Astrocyte (in vitro differentiated cells and primary cell): ENCODE measurements at regions not wholly inside any gene's neighbourhood (a gene's known extent, or its start where the extent isn't known, plus 50 kb on each side); places are given as distances from the start of the nearest gene placed in this dataset.

Experiments
- DNase-seq: peaks from one replicate; pipeline ENCODE4 v3.0.0-alpha.2; 2010; ENCODE audit warnings: low read depth
- FAIRE-seq: peaks from 2 replicates; lab custom pipeline; 2011; peaks lifted over from hg19 to GRCh38; lab: Jason Lieb, UNC
- H2AFZ ChIP-seq: 2 replicates; pipeline ENCODE4 v1.6.0; 2012; ENCODE audit warnings: low read depth, low read length, inconsistent platforms
- H3K27ac ChIP-seq: 2 replicates; pipeline ENCODE4 v1.5.1; 2011; ENCODE audit warnings: low read depth, low read length, inconsistent platforms
- H3K27me3 ChIP-seq: 2 replicates; pipeline ENCODE4 v1.6.0; 2011; ENCODE audit warnings: low read length, inconsistent platforms; ENCODE audit not compliant: insufficient read depth
- H3K36me3 ChIP-seq: 2 replicates; pipeline ENCODE4 v1.5.1; 2011; ENCODE audit warnings: low read length, inconsistent platforms; ENCODE audit not compliant: insufficient read depth
- H3K4me1 ChIP-seq: 2 replicates; pipeline ENCODE4 v1.5.1; 2011; ENCODE audit warnings: low read length, inconsistent platforms; ENCODE audit not compliant: insufficient read depth
- H3K4me2 ChIP-seq: 2 replicates; pipeline ENCODE4 v1.6.0; 2012; ENCODE audit warnings: low read length, inconsistent platforms
- H3K4me3 ChIP-seq: 2 replicates; pipeline ENCODE4 v1.5.1; 2011; ENCODE audit warnings: low read depth, mild to moderate bottlenecking, low read length, inconsistent platforms; ENCODE audit not compliant: insufficient read depth
- H3K79me2 ChIP-seq: 2 replicates; pipeline ENCODE4 v1.6.0; 2012; ENCODE audit warnings: mild to moderate bottlenecking, low read length, inconsistent platforms; ENCODE audit not compliant: insufficient read depth
- H3K9ac ChIP-seq: 2 replicates; pipeline ENCODE4 v1.6.0; 2012; ENCODE audit warnings: mild to moderate bottlenecking, low read length, inconsistent platforms
- H3K9me3 ChIP-seq: 2 replicates; pipeline ENCODE4 v1.5.1; 2012; ENCODE audit warnings: low read depth, mild to moderate bottlenecking, low read length, inconsistent platforms; ENCODE audit not compliant: insufficient read depth
- H4K20me1 ChIP-seq: 2 replicates; pipeline ENCODE4 v1.6.0; 2012; ENCODE audit warnings: low read length, inconsistent platforms; ENCODE audit not compliant: insufficient read depth
- H3K27ac Mint-ChIP-seq: one replicate; pipeline ENCODE4 v1.8.0; 2021; ENCODE audit warnings: mild to moderate bottlenecking, mixed read lengths; ENCODE audit not compliant: unreplicated experiment
- H3K27me3 Mint-ChIP-seq: one replicate; pipeline ENCODE4 v1.8.0; 2021; ENCODE audit warnings: low read depth, mixed read lengths; ENCODE audit not compliant: unreplicated experiment
- H3K36me3 Mint-ChIP-seq: one replicate; pipeline ENCODE4 v1.8.0; 2021; ENCODE audit warnings: low read depth, mixed read lengths; ENCODE audit not compliant: unreplicated experiment
- H3K4me1 Mint-ChIP-seq: one replicate; pipeline ENCODE4 v1.8.0; 2021; ENCODE audit warnings: low read depth, mixed read lengths; ENCODE audit not compliant: unreplicated experiment
- H3K4me3 Mint-ChIP-seq: one replicate; pipeline ENCODE4 v1.8.0; 2021; ENCODE audit warnings: mild to moderate bottlenecking, moderate library complexity, mixed read lengths; ENCODE audit not compliant: unreplicated experiment
- H3K9me3 Mint-ChIP-seq: one replicate; pipeline ENCODE4 v1.8.0; 2021; ENCODE audit warnings: mild to moderate bottlenecking, mixed read lengths; ENCODE audit not compliant: unreplicated experiment
- CTCF ChIP-seq: IDR thresholded peaks from 2 replicates; pipeline ENCODE4 v1.5.1; 2011; ENCODE audit warnings: low read depth, mild to moderate bottlenecking, inconsistent platforms, low read length, moderate library complexity; ENCODE audit not compliant: insufficient read depth
- EZH2 ChIP-seq: IDR thresholded peaks from 2 replicates; pipeline ENCODE4 v1.6.1; 2012; ENCODE audit warnings: mild to moderate bottlenecking, low read length, inconsistent platforms; ENCODE audit not compliant: insufficient read depth

DNA sequence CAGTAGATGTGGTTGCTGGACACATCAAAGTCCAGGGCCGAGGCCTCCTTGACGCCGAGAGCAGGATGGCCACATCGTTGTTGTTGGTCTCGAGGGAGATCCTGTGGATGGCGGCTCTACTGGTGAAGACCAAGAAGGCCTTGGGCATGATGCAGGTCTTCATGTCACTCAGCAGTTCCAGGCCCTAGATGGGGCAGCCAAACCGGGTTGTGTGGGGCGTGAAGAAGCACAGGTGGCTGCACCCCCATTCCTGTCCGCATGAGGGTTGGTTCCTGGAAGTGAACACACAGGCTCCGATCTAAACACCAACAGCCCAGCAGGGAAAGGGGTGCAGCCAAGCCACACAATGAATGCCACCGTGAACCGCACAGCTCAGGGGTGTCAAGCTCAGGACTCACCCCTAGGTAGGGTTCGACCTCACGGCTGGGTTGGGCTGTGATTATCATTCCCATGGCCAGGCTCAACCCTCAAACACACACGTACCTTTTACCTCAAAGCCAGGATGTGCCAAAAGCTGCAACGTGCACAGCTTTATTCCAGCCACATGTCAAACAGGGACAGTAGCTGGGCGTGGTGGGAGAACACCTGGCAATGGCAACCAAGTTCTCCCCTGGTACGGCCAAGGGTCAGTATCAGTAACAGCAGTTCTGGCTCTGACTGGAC is 132.3 kb downstream of the CRYBB2 start:
- Mint-ChIP-seq H3K27me3 (no peaks in the 10 kb centered on the region), H3K27ac (no peak overlapping the region), H3K4me1 (peaks cover 9% of the 10 kb centered on the region), H3K4me3 (no peak overlapping the region), H3K9me3 (peaks cover 7% of the 10 kb centered on the region), H3K36me3 (peaks cover 32% of the 10 kb centered on the region)
- H4K20me1 ChIP-seq, result no peaks in the 10 kb centered on the region
- no peak overlapping the region for H3K27ac ChIP-seq
- H3K9ac ChIP-seq, result no peak overlapping the region
- no peaks in the 10 kb centered on the region for H3K9me3 ChIP-seq
- H3K36me3 ChIP-seq, result peaks cover 4% of the 10 kb centered on the region
- no peaks in the 10 kb centered on the region for H3K79me2 ChIP-seq
- H3K4me1 ChIP-seq, result no peaks in the 10 kb centered on the region
- no peak for FAIRE-seq
- DNase-seq, result no peak
- no peak overlapping the region for H3K4me2 ChIP-seq
- TF ChIP-seq CTCF (no peak), EZH2 (no peak)
- H3K27me3 ChIP-seq, result no peaks in the 10 kb centered on the region
- H3K4me3 ChIP-seq, result no peak overlapping the region
- H2AFZ ChIP-seq, result no peak overlapping the region

DNA sequence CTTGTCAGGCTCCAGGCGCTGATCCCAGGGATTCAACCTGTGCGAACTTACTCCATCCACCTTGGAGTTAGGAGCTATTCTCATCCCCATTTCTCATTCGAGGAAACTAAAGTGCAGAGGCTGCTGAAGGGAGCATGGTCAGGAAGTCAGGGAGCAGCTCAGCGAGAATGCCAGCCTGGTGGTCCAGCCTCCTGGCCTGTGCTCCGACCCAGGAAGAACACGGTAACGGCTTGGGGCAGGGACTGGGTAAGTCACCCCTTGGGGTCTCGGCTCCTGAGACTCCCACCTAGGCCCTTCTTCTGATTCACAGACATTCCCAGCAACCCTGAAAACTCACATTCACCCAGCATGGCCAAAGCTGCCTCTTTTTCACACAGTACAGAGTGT is 132.8 kb downstream of the CRYBB2 start:
- Mint-ChIP-seq H3K27me3 (no peaks in the 10 kb centered on the region), H3K4me3 (no peak overlapping the region), H3K4me1 (peaks cover 8% of the 10 kb centered on the region), H3K9me3 (peaks cover 7% of the 10 kb centered on the region), H3K36me3 (peaks cover 37% of the 10 kb centered on the region), H3K27ac (no peak overlapping the region)
- H3K4me1 ChIP-seq, result no peaks in the 10 kb centered on the region
- DNase-seq (no peak), FAIRE-seq (no peak)
- H4K20me1 ChIP-seq, result no peaks in the 10 kb centered on the region
- peaks cover 4% of the 10 kb centered on the region for H3K36me3 ChIP-seq
- no peaks in the 10 kb centered on the region for H3K27me3 ChIP-seq
- no peaks in the 10 kb centered on the region for H3K9me3 ChIP-seq
- no peak overlapping the region for H2AFZ ChIP-seq
- H3K4me3 ChIP-seq, result no peak overlapping the region
- no peak for TF ChIP-seq CTCF
- no peak for TF ChIP-seq EZH2
- H3K79me2 ChIP-seq, result no peaks in the 10 kb centered on the region
- H3K4me2 ChIP-seq, result no peak overlapping the region
- no peak overlapping the region for H3K9ac ChIP-seq
- H3K27ac ChIP-seq, result no peak overlapping the region
